ENCODE measurements at regions not wholly inside any gene's neighbourhood (a gene's known extent, or its start where the extent isn't known, plus 50 kb on each side); places are given as distances from the start of the nearest gene placed in this dataset.

- no peaks in the 10 kb centered on the region for H3K36me3 ChIP-seq (ENCODE audit: control insufficient read depth, low read depth, low read length)
- H3K9ac ChIP-seq (ENCODE audit: low read length), result no peak overlapping the region
- H3K4me3 ChIP-seq (ENCODE audit: low read length), result no peak overlapping the region
- no peaks in the 10 kb centered on the region for H3K27me3 ChIP-seq (ENCODE audit: control insufficient read depth, insufficient read depth, low read length)
- H3K4me1 ChIP-seq (ENCODE audit: control insufficient read depth, low read depth, low read length), result no peaks in the 10 kb centered on the region
- no peak overlapping the region for H3K27ac ChIP-seq (ENCODE audit: low read length)
- no peaks in the 10 kb centered on the region for H3K9me3 ChIP-seq (ENCODE audit: control insufficient read depth, low read depth, low read length)
Measured at GRCh38 chr2:172323861-172324597, 103.4 kb upstream of the ITGA6 start.

GRCh38 chr2:172326211-172326509 lies 101.2 kb upstream of the ITGA6 start:
- Histone ChIP-seq H3K4me3 (ENCODE audit: low read length) (no peak overlapping the region), H3K27me3 (ENCODE audit: control insufficient read depth, insufficient read depth, low read length) (no peaks in the 10 kb centered on the region), H3K36me3 (ENCODE audit: control insufficient read depth, low read depth, low read length) (no peaks in the 10 kb centered on the region), H3K4me1 (ENCODE audit: control insufficient read depth, low read depth, low read length) (no peaks in the 10 kb centered on the region), H3K27ac (ENCODE audit: low read length) (no peak overlapping the region), H3K9ac (ENCODE audit: low read length) (no peak overlapping the region), H3K9me3 (ENCODE audit: control insufficient read depth, low read depth, low read length) (no peaks in the 10 kb centered on the region)

DNA sequence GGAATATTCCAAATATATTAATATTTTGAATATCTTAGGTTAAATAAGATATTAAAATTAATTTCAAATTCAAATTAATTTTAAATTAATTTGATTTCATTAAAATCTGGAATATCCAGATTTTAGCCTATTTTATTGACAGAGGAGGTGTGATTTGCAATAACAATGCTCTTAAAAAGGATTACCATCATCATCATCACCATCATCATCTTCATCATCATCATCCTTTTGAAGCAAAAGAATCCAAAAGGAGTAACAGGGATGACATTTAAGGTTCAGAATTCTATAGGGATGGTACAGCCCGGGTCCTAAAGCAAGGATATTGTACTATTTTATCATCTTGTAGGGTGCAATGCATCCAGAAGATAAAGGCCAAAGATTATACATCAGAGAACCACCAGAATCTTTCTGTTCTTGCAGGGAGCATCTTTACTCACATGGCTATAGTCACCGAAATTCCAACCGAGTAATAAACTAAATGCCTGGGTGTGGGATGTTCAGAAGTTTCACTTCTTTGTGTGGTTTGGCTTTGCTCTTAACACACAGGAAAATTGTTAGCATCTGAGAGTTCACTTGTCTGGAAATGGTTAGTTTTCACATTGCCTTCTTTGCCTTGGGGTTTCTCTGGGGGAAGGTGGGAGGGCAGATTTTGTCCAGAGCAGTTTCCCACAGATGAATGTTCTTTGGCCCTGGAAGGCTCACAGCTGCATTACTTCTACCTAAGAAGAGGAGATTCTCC lies 99.1 kb upstream of the ITGA6 start:
- Histone ChIP-seq H3K36me3 (ENCODE audit: control insufficient read depth, low read depth, low read length) (no peaks in the 10 kb centered on the region), H3K4me1 (ENCODE audit: control insufficient read depth, low read depth, low read length) (no peaks in the 10 kb centered on the region), H3K4me3 (ENCODE audit: low read length) (no peak overlapping the region), H3K27me3 (ENCODE audit: control insufficient read depth, insufficient read depth, low read length) (no peaks in the 10 kb centered on the region), H3K9me3 (ENCODE audit: control insufficient read depth, low read depth, low read length) (no peaks in the 10 kb centered on the region), H3K27ac (ENCODE audit: low read length) (no peak overlapping the region), H3K9ac (ENCODE audit: low read length) (no peak overlapping the region)

DNA sequence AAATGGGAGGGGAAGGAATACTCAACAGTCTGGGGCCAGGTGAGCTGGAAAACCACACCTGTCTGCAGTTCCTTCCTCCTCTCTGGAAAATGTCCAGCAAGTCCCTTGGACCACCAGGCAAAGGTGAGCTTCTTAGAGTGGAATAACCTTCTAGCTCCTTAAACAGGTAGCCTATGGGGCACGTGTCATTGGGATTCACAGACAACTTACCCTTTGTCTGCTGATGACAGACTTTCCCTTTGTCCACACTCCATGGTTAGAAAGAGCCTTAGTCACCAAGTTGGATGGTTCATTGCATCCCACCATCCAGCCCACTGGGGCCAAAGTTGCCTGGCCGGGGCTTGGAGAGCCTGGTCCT lies 98.0 kb upstream of the ITGA6 start:
- Histone ChIP-seq H3K27me3 (ENCODE audit: control insufficient read depth, insufficient read depth, low read length) (no peaks in the 10 kb centered on the region), H3K27ac (ENCODE audit: low read length) (no peak overlapping the region)

GRCh38 chr2:172329774-172330671 lies 97.4 kb upstream of the ITGA6 start:
- H3K4me1 ChIP-seq (ENCODE audit: control insufficient read depth, low read depth, low read length), result no peaks in the 10 kb centered on the region
- H3K4me3 ChIP-seq (ENCODE audit: low read length), result no peak overlapping the region
- H3K27me3 ChIP-seq (ENCODE audit: control insufficient read depth, insufficient read depth, low read length), result no peaks in the 10 kb centered on the region
- H3K9ac ChIP-seq (ENCODE audit: low read length), result no peak overlapping the region
- no peaks in the 10 kb centered on the region for H3K36me3 ChIP-seq (ENCODE audit: control insufficient read depth, low read depth, low read length)
- no peak overlapping the region for H3K27ac ChIP-seq (ENCODE audit: low read length)
- no peaks in the 10 kb centered on the region for H3K9me3 ChIP-seq (ENCODE audit: control insufficient read depth, low read depth, low read length)

More for the DNA sequence above, 98.0 kb upstream of the ITGA6 start:
- Histone ChIP-seq H3K4me1 (ENCODE audit: control insufficient read depth, low read depth, low read length) (no peaks in the 10 kb centered on the region), H3K9ac (ENCODE audit: low read length) (no peak overlapping the region), H3K9me3 (ENCODE audit: control insufficient read depth, low read depth, low read length) (no peaks in the 10 kb centered on the region), H3K36me3 (ENCODE audit: control insufficient read depth, low read depth, low read length) (no peaks in the 10 kb centered on the region), H3K4me3 (ENCODE audit: low read length) (no peak overlapping the region)

- no peaks in the 10 kb centered on the region for H3K36me3 ChIP-seq (ENCODE audit: control insufficient read depth, low read depth, low read length)
- H3K4me1 ChIP-seq (ENCODE audit: control insufficient read depth, low read depth, low read length), result no peaks in the 10 kb centered on the region
- no peaks in the 10 kb centered on the region for H3K27me3 ChIP-seq (ENCODE audit: control insufficient read depth, insufficient read depth, low read length)
- H3K9me3 ChIP-seq (ENCODE audit: control insufficient read depth, low read depth, low read length), result no peaks in the 10 kb centered on the region
- no peak overlapping the region for H3K27ac ChIP-seq (ENCODE audit: low read length)
- H3K9ac ChIP-seq (ENCODE audit: low read length), result no peak overlapping the region
- no peak overlapping the region for H3K4me3 ChIP-seq (ENCODE audit: low read length)
Measured at GRCh38 chr2:172332507-172332906, 94.9 kb upstream of the ITGA6 start.

DNA sequence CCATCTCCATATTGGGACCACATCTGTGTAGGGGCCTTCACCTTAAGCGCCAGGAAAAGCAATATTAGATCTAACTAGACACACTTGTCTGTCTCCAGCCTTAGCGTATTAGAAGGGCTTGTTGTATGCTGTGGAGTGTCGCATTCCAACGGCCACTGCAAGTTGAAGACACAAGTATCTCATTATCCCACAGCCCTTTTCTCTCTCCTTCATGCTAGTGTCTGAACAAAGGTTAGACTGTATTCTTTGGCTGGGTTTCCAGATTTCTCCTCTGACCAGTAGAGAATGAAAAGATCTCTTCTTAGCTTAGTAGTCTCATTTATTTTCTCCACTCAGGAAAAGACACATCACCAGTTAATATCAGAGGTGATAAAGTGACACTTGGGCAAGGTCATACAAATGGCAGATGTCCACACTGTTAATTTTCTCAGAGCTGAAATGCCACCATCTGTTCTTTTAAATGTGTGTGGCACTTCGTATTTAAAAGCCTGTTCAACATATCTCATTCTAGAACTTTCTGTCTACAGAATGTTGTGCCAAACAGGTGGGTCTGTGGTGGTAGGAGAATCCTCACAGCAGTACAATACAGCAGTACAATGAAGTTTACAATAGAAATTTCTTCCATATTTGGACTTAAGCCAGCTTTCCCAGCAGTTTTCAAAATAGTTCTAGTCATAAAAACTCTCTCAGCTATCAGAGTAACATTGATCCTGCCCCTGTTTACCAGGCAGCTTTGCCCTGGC lies 94.0 kb upstream of the ITGA6 start:
- no peak overlapping the region for H3K4me3 ChIP-seq (ENCODE audit: low read length)
- H3K27ac ChIP-seq (ENCODE audit: low read length), result no peak overlapping the region
- H3K36me3 ChIP-seq (ENCODE audit: control insufficient read depth, low read depth, low read length), result no peaks in the 10 kb centered on the region
- no peaks in the 10 kb centered on the region for H3K9me3 ChIP-seq (ENCODE audit: control insufficient read depth, low read depth, low read length)
- no peaks in the 10 kb centered on the region for H3K27me3 ChIP-seq (ENCODE audit: control insufficient read depth, insufficient read depth, low read length)
- H3K4me1 ChIP-seq (ENCODE audit: control insufficient read depth, low read depth, low read length), result no peaks in the 10 kb centered on the region
- H3K9ac ChIP-seq (ENCODE audit: low read length), result no peak overlapping the region

- Histone ChIP-seq H3K9ac (ENCODE audit: low read length) (no peak overlapping the region), H3K9me3 (ENCODE audit: control insufficient read depth, low read depth, low read length) (no peaks in the 10 kb centered on the region), H3K4me1 (ENCODE audit: control insufficient read depth, low read depth, low read length) (no peaks in the 10 kb centered on the region), H3K27me3 (ENCODE audit: control insufficient read depth, insufficient read depth, low read length) (no peaks in the 10 kb centered on the region), H3K27ac (ENCODE audit: low read length) (no peak overlapping the region), H3K4me3 (ENCODE audit: low read length) (no peak overlapping the region), H3K36me3 (ENCODE audit: control insufficient read depth, low read depth, low read length) (no peaks in the 10 kb centered on the region)
Measured at GRCh38 chr2:172333978-172334330, 93.4 kb upstream of the ITGA6 start.

- Histone ChIP-seq H3K4me1 (ENCODE audit: control insufficient read depth, low read depth, low read length) (no peaks in the 10 kb centered on the region), H3K9ac (ENCODE audit: low read length) (no peak overlapping the region), H3K36me3 (ENCODE audit: control insufficient read depth, low read depth, low read length) (no peaks in the 10 kb centered on the region), H3K4me3 (ENCODE audit: low read length) (no peak overlapping the region), H3K27ac (ENCODE audit: low read length) (no peak overlapping the region), H3K27me3 (ENCODE audit: control insufficient read depth, insufficient read depth, low read length) (no peaks in the 10 kb centered on the region), H3K9me3 (ENCODE audit: control insufficient read depth, low read depth, low read length) (no peaks in the 10 kb centered on the region)
Measured at GRCh38 chr2:172334988-172335387, 92.4 kb upstream of the ITGA6 start.

GRCh38 chr2:172335736-172336135 lies 91.7 kb upstream of the ITGA6 start:
- Histone ChIP-seq H3K27ac (ENCODE audit: low read length) (no peak overlapping the region), H3K9ac (ENCODE audit: low read length) (no peak overlapping the region), H3K4me3 (ENCODE audit: low read length) (no peak overlapping the region), H3K36me3 (ENCODE audit: control insufficient read depth, low read depth, low read length) (no peaks in the 10 kb centered on the region), H3K9me3 (ENCODE audit: control insufficient read depth, low read depth, low read length) (no peaks in the 10 kb centered on the region), H3K4me1 (ENCODE audit: control insufficient read depth, low read depth, low read length) (no peaks in the 10 kb centered on the region), H3K27me3 (ENCODE audit: control insufficient read depth, insufficient read depth, low read length) (no peaks in the 10 kb centered on the region)

GRCh38 chr2:172336681-172337080 lies 90.7 kb upstream of the ITGA6 start:
- H3K4me1 ChIP-seq (ENCODE audit: control insufficient read depth, low read depth, low read length), result no peaks in the 10 kb centered on the region
- no peak overlapping the region for H3K4me3 ChIP-seq (ENCODE audit: low read length)
- no peaks in the 10 kb centered on the region for H3K27me3 ChIP-seq (ENCODE audit: control insufficient read depth, insufficient read depth, low read length)
- no peaks in the 10 kb centered on the region for H3K9me3 ChIP-seq (ENCODE audit: control insufficient read depth, low read depth, low read length)
- H3K27ac ChIP-seq (ENCODE audit: low read length), result no peak overlapping the region
- H3K9ac ChIP-seq (ENCODE audit: low read length), result no peak overlapping the region
- H3K36me3 ChIP-seq (ENCODE audit: control insufficient read depth, low read depth, low read length), result no peaks in the 10 kb centered on the region

Data from iPS-18a (cell line).